ENCODE measurements at regions not wholly inside any gene's neighbourhood (a gene's known extent, or its start where the extent isn't known, plus 50 kb on each side); places are given as distances from the start of the nearest gene placed in this dataset.
"Not testable (repeated sequence)": the region's sequence is repeated elsewhere in the genome, so short reads cannot be mapped to it uniquely, and the experiment has no call there.

DNA sequence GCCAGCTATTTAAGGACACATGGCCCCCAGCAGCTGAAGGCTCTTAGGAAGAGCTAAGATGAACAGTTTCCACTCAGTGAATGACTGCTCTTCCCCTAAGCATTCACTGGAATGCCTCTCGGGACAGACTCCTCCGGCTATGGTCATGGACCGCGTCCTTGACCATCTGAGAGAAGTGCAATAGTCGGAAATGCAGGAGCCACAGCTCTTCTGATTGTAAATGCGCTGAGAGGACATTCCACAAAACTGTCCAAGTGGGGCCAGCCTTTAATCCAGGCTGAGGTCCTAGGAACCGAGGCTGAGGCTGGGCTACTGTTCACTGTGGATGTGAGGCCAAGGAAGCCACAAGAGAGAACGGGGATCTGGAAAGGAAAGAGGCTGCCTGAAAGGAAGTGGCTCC, 162.0 kb upstream of the TMEM72 start:
- no peak for DNase-seq

DNA sequence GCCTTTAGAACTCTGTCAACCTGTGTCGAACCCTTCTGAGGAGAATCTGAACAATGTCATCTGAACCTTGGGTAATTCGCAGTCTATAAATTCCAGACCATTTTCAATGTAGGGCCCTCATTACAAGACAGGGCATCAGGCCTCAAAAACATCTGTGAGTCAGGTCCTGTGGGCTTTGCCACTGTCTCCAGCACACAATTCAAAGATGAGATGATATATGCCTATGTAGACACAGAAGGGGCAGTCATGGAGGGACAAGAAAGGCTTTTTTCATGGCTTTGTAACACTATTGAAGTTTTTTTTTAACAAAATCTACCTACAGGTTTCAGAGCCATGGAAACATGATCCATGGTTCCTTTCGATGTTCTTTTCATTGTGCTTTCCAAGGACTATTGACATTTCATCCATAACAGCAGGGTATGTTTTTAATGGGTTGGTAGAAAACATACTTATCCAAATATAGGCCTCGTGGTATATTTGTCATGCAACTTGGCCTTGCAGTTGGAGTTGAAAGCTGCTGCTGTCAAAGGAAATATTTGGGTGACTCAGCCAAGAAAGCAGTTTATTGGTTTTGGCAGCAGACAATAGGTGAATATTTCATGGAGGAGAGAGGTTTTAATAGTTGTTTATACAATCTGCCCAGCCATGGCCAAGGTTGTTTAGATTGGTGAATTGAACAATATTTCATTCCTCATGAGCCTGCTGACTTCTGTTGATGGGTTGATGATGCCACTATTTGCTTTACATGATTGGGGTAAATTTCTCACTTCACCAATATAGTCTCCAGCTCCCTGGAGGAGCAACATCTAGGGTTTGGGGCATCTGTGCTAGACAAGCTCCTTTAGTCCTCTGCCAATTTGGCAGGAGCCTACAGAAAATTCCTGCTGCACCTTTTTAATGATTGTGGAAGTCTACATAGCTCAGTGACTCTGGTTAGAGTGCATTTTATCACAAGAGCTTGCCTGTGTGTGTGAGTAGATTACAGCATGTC, 158.4 kb upstream of the TMEM72 start:
- DNase-seq: no peak

DNA sequence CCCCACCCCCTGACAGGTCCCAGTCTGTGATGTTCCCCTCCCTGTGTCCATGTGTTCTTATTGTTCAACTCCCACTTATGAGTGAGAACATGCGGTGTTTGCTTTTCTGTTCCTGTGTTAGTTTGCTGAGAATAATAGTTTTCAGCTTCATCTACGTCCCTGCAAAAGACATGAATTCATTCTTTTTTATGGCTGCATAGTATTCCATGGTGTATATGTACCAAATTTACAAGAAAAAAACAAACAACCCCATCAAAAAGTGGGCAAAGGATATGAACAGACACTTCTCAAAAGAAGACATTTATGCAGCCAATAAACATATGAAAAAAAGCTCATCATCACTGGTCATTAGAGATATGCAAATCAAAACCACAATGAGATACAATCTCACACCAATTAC, 156.8 kb upstream of the TMEM72 start:
- not testable (repeated sequence) for DNase-seq

DNA sequence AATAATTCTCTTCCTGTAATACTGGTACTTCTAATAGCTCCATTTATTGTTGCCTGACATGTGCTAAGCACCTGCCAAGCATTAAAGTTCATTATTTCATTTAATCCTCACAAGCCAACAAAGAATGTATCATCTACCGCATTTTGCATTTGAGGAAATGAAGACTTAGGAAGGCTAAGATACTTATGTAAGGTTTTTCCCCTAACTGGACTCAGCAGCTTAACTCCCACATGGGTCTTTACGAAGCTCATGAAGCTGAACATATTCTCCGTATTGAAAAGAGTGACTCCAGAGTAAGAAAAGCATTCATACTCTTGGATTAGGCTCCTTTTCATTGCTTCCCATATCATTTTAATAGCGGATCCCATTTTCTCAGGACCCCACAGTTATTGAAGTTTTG, 155.7 kb upstream of the TMEM72 start:
- DNase-seq: no peak

DNA sequence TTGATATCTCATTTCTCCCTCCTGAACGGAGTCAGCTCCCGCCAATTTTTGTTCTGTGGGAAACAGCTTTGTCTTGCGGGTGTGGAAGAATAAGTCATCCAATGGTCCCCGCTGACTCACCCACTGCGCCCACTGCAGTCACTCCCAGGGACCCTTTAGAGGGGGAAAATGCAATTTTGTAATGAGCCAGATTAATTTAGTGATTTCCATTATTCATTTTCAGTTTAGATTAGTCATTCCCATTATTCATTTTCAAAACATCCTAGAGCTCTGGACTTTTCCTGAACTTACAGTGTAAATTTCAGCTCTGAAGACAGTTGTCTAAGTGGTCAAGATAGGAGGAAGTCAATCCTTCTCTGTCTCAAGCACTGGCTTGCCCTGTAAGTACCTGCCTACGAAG, 154.9 kb upstream of the TMEM72 start:
- DNase-seq: no peak

DNA sequence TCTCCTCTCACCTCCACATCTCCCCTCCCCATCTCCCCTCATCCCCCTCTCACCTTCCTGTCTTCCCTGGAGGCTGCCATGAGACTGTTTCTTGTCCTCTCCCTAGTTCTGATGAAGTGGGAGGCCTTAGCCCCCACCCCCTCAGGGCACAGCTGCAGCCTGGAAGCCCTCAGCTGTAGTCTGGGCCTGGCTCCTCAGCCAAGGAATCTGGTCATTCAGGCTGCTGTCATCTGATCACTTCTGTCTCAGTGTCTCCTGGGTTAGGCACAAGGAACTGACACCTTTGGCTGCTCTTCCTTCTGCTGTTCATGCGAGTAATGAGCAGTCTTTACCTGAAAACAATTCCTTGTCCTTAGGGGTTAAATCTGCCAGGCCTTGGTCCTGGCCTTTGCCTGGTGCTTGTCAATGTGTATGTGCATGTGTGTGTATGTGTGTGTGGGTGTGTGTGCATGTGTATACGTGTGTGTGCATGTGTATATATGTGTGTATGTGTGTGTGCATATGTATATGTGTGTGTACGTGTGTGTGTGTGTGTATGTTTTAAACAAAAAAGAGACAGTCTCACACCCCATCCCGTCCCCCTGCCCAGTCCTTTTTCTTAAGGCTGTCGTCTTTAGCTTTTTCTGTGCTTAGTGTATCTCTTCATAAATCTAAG, 153.5 kb upstream of the TMEM72 start:
- DNase-seq: no peak

DNA sequence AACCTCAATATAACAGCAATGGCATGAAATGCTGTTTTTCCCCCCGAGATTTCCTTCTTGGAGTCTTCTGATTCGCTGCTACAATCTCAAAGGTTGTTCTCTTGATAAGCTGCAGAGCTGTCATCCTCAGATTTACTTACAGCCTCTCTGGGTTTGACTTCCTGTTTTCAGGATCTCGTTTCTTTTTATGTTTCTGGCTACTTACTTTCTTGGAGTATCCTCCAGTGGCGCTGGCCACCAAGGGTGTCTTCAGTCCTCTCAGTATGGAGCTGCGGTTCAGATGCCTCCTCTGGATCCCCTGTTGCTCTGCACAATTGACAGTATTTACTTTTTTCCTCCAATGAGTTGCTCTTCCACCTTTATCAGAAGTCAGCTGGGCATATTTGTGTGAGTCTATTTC, 152.0 kb upstream of the TMEM72 start:
- DNase-seq: no peak

DNA sequence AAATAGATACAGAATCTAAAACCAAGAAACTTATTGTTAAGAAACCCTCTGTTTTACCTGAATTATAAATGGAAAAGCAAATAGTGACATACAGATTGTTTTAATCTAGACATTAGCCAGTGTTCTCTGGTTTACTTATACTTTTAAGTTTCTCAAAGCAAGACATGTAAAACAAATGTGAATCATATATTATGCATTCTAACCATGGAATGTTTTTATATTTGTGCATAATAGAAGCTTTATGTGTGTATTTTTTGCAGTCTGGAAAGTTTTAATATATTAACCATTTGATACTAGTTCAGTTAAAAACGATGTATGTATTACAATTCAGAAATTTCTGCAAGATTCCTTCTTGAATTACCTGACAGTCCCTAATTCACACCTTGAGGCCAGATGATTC, 150.6 kb upstream of the TMEM72 start:
- no peak for DNase-seq

DNA sequence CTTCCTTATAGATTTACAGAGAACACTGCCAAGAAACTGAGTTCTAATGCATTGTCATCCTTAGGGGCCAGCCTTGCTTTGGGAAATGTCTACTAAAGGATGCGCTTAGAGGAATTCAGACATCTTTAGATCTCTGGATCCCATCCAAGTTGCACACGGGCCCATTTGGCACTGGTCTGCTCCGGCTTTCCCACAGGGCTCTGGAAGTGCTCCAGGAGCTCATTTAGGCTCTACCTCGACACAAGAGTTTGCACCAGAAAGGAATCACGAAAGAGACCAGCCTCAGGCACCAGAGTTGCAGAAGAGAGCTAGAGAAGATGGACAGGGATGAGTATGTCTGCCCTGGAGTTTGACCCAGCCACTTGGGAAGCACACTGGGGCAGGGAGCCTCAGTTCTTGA, 150.1 kb upstream of the TMEM72 start:
- DNase-seq: no peak

DNA sequence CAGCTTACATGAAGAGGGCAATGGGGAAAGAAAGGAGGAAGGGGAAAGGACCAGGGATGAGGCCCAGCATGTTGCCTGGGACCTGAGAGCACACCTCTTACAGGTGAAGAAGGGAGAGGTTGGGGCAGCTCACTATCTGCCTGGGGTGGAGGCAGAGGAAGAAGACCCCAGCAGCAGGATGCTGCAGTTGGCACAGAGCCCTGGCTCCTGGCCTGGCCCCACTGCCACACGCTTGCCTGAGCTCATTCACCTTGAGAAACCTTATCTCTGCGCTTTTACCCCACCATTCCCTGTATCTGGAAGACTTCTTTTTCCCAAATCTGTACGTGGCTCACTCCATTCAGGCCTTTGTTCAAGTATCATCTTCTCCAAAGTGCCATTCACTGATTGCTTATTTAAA, 147.8 kb upstream of the TMEM72 start:
- no peak for DNase-seq

DNA sequence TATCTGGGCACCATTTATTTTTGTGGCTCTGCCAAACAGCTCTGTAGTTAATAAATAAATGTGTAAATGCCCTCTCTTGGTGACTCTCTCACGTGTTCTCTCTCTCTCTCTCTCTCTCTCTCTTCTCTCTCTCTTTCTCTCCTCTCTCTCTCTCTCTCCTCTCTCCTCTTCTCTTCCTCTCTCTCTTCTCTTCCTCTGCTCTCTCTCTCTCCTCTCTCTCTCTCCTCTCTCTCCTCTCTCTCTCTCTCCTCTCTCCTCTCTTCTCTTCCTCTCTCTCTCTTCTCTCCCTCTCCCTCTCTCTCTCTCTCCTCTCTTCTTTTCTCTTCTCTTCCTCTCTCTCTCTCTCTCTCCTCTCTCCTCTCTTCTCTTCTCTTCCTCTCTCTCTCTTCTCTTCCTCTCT, 145.8 kb upstream of the TMEM72 start:
- no peak for DNase-seq

DNA sequence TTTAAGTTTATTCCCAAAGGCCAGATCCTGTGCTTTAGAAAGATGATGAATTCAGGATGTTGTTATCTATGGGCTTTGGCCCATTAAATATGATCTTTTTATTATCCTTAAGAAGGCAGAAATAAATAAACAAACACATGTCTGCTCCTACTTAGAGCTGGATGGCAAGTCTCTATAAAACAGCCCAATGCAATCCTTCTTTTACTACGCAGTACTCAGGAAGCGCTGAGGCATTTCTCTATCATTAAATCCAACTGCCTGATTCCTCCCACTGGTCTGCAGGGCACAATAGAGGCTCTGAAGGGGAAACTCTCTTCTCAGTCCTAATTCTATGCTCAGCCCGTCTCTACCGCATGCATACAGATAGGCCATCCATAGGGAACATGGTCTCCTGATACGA, 144.5 kb upstream of the TMEM72 start:
- no peak for DNase-seq

DNA sequence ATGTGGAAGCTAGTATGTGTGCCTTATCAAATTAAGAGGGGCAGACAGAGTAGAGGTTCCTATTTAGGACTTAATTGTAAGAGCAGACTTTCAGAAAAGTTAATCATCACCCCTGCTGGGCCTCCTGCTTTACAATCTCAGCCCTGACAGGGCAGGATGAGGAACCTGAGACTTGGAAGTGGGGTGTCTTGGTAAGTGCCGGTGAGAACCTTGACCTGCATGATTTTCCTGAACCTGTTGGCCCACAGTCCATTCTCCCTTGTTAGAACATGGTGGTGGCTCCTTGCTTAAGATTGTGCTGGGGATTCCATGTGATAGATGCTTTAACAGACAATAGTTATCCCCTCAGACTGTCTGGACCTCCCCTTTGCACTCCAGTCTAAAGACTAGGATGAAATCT, 141.7 kb upstream of the TMEM72 start:
- DNase-seq: no peak

DNA sequence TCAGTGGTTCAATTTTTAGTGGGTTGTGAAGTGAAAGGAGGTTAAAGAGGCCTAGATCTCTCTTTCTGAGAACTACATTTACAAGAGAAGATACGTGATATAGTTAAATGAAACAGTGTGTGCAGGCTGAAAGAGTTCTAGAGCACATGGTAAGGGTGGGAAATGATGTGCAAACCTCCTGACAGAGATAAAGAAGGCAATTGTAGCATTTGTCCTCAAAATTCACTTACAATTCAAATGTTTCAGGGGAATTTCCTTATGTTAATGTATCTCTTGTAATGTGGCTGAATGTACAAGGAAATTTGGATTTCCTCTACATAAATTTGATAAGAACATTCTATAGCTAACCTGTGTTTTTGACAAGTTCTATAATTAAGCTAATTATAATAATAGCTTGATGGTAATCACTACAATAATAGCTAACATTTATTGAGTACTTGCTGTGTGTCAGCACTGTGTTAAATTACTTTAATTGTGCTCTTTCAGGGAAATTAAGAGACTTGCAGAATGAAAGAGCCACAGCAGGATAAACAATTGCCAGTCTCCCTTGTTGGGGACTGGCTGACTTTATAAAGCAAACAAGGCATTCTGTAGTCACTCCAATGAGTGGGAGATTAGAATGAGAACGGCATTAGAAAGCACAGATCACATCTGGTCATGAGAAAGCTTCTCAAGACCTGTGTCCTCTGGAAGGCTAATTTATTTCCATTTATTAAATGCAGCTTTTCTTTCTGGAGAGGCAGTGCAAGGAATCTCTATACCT, 139.7 kb upstream of the TMEM72 start:
- DNase-seq: no peak

DNA sequence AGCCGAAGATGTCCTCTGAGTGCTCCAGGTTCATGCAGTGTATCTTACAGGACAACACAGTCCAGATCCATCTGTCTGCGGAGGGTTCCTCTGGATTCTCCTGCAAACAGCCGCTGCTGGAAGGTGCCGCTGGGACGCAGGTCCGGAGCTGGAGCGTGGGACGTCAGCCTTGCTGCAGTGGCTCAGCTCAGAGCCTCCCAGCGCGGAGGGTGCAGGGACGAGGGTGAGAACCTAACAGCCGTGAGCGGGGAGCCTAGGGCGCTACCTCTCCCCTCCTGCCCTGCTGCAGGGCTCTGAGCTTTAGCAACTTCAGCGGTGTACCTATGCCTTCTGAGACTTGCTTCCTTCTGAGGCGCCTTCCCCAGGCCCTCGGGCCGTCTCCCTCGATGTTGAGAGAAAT, 137.6 kb upstream of the TMEM72 start:
- DNase-seq: no peak

DNA sequence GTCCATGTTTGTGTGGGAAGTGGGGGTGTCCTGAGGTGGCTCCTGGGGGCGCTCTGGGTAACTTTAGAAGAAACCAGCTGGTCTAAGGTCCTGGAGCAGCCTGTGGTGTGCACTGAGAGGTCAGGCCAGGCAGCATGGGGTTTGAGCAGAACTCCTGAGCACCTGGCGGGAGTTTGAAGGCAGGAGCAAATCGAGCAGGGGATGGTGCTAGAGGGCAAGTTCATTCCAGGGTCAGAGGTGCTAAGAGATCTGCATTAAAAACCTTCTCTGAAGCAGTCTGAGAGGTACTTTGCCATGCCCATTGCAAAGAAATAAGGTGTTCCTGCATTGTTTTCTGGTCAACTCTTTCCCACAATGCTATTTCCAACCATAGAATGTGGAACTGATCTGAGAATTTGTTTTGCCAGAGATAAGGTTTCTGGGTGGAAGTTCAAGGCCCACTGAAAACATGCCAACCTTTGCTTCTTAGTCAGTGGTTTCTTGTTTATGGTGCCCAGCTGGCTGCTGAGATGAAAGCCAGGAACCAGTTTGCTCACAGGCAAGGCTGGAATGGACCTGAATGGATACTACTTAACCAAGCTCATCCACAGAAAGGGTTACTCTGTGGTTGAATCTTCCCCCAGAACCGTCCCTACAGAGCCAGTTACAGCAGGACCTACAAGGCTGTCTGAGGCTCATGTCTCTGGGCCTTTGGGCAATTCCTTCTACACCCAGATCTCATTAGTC, 136.3 kb upstream of the TMEM72 start:
- DNase-seq: no peak

DNA sequence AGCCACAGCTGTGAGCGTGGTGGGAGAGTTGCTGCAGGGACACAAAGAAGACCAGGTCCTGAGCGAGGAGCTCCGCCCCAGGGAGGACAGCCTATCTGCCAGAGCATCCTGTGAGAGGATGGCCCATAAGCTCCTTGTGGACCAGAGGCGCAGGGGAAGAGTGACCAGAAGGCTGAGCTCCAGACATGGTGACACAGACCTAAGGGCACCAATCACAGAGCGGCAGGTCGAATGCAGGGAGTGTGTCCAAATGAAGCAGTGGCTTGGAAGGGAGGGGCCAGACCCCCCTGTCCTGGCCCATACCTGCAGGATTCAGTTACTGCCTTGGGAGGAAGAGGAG, 135.8 kb upstream of the TMEM72 start:
- DNase-seq: no peak

DNA sequence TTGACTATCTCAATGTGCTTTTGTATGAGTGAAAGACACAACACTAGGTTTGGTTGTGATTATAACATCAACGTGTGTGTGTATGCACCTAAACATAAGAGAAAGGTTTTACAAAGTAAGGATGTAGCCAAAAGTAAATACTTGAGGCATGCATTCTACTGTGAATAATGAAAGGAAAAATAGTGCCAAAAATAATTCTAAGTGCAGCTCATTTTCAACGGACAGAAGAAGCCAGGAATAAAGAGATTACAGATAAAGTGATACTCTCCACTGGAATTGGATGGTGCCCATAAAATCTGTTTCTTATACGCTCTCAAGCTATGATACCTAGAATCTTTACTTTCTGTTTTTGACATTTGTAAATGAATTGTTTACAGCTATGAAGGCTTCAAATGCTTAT, 135.0 kb upstream of the TMEM72 start:
- DNase-seq: no peak

DNA sequence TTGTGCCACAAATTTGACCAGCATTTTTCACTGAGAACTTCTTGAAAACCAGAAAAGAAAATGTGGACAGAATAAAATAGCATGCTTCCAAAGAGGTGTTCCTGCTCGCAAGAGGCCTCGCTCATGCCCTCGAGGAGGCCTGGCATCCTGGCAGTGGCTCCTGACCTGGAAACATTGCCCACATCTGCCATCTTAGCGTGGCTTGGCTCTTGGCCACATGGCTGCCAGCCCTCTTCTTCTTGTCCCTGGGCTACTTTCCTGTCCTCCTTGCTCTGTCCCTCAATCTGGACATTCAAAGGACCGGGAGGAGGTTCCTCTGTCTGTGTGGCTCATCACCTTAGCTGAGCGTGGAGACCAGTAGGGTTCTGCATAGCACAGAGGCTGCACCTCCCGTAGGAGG, 131.6 kb upstream of the TMEM72 start:
- no peak for DNase-seq

DNA sequence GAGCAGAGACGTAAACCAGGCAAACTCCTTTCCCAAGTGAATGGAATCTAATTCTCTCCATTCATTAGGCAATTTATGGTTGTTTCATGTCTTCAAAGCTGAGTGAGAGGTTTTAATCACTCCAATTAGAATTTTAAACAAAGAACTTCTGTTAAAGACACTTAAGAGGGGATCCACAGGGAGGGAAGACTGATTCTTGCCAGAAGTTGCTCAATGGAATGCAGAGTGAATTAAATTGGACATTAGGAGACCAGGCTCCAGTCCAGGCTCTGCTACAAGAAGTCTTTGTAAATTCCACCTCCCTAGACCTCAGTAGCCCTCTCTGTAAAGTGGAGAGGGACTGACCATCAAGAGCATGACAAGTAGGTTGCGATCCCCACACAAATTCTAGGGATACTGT, 130.7 kb upstream of the TMEM72 start:
- no peak for DNase-seq

DNA sequence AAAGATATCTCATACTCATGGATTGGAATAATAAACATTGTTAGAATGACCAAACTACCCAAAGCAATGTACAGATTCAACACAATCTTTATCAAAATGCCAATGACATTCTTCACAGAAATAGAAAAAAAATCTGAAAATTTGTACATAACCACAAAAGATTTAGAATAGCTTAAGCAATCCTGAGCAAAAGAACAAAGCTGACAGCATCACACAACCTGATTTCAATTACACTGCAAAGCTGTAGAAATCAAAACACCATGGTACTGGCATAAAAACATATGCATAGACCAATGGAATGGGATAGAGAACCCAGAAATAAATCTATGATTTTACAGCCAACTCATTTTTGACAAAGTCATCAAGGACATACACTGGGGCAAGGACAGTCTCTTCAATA, 130.0 kb upstream of the TMEM72 start:
- no peak for DNase-seq

DNA sequence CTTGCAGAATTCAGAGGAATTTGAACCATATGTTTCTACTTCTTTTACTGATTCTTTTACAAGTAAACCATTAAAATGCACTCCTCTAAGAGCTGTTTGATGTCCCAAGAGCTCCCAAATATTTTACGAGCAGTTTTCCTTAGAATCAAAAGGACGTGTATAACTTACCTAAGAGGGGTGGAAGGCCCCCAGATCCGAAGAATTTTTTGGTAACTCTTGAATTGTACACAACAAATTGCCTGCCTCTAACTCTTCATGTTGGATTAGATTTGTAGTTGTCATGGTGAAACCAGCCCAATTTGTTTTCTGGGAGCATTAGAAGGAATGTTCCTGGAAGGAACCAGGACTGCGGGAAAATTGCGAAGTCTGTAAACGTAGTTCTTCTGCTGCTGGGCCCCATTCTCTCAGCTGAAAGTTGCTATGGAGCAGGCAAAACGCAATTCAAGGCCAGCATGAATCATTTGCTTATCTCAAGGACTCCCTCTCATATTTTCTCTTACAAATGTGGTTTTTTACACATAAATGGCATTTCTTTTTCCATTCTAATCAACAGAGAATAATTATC, 124.8 kb upstream of the TMEM72 start:
- no peak for DNase-seq
